Ovary (tissue), 3 donors: ENCODE measurements at regions not wholly inside any gene's neighbourhood (a gene's known extent, or its start where the extent isn't known, plus 50 kb on each side); places are given as distances from the start of the nearest gene placed in this dataset.
"Not testable (repeated sequence)": the region's sequence is repeated elsewhere in the genome, so short reads cannot be mapped to it uniquely, and the experiment has no call there.

Experiments
- POLR2A ChIP-seq: fragments of 450-650 bp; IDR thresholded peaks from one replicate; pipeline ENCODE4 v1.6.1; 2017; ENCODE audit warnings: antibody characterized with exemption, mild to moderate bottlenecking, moderate library complexity
- TF ChIP-seq, protein P1 (sequence below), 3 donors: fragments of 450-650 bp in 2 of 3; fragments of 200-600 bp in 1 of 3; IDR thresholded peaks; one replicate each; pipeline versions ENCODE4 v1.5.1 to v1.8.0; 2016 to 2022; ENCODE audit warnings: antibody characterized with exemption in 3 of 3, mild to moderate bottlenecking in 1 of 3
- donor health status: DM: no; HTN: no; CAD: no.

- TF ChIP-seq, protein P1, sequence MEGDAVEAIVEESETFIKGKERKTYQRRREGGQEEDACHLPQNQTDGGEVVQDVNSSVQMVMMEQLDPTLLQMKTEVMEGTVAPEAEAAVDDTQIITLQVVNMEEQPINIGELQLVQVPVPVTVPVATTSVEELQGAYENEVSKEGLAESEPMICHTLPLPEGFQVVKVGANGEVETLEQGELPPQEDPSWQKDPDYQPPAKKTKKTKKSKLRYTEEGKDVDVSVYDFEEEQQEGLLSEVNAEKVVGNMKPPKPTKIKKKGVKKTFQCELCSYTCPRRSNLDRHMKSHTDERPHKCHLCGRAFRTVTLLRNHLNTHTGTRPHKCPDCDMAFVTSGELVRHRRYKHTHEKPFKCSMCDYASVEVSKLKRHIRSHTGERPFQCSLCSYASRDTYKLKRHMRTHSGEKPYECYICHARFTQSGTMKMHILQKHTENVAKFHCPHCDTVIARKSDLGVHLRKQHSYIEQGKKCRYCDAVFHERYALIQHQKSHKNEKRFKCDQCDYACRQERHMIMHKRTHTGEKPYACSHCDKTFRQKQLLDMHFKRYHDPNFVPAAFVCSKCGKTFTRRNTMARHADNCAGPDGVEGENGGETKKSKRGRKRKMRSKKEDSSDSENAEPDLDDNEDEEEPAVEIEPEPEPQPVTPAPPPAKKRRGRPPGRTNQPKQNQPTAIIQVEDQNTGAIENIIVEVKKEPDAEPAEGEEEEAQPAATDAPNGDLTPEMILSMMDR (IDR thresholded peaks at IDR 0.05): not testable (repeated sequence)
- TF ChIP-seq POLR2A: not testable (repeated sequence)
These were observed 134.8 kb upstream of the HS3ST4 start for GRCh38 chr16:25556968-25557312.
